OCI-LY3 (cell line): ENCODE measurements at regions not wholly inside any gene's neighbourhood (a gene's known extent, or its start where the extent isn't known, plus 50 kb on each side); places are given as distances from the start of the nearest gene placed in this dataset.

Experiments used
- EZH2phosphoT487 ChIP-seq: fragments of 200-600 bp; shearing (Covaris generic); IDR thresholded peaks from 2 replicates; pipeline ENCODE4 v1.6.1; 2018; ENCODE audit warnings: antibody characterized with exemption, mixed run types, low read depth
- TF ChIP-seq, protein P1 (sequence below): fragments of 200-600, 300-600 bp; sonication (generic); IDR thresholded peaks from 2 replicates; pipeline ENCODE4 v1.5.1; 2014; ENCODE audit warnings: antibody characterized with exemption, low read length, low read depth

DNA sequence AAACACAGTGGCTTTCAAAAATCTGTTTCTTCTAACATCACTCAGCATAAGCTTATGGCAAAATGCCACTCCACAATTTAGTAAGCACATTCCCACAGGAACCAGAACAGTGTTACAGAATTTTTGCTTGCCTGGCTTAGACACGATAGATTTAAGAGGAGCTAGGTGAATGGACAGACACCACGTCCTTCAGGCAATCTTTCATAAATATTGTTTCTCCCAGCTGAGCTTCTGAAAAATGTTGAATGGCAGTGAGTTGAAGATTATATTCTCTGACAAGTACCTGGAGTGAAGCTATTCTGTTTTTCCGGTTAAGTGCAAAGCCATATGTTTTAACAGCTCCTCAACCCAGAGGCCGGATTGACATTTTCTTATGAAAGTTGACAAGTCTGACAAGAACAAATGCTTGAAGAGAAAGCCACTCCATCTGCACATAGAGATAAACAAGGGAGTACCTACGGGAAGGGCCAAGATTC lies 102.0 kb downstream of the FSCB start:
- TF ChIP-seq, protein P1, sequence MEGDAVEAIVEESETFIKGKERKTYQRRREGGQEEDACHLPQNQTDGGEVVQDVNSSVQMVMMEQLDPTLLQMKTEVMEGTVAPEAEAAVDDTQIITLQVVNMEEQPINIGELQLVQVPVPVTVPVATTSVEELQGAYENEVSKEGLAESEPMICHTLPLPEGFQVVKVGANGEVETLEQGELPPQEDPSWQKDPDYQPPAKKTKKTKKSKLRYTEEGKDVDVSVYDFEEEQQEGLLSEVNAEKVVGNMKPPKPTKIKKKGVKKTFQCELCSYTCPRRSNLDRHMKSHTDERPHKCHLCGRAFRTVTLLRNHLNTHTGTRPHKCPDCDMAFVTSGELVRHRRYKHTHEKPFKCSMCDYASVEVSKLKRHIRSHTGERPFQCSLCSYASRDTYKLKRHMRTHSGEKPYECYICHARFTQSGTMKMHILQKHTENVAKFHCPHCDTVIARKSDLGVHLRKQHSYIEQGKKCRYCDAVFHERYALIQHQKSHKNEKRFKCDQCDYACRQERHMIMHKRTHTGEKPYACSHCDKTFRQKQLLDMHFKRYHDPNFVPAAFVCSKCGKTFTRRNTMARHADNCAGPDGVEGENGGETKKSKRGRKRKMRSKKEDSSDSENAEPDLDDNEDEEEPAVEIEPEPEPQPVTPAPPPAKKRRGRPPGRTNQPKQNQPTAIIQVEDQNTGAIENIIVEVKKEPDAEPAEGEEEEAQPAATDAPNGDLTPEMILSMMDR = no peak
- TF ChIP-seq EZH2phosphoT487 = no peak
